SU-DHL-6 (cell line): ENCODE measurements at regions not wholly inside any gene's neighbourhood (a gene's known extent, or its start where the extent isn't known, plus 50 kb on each side); places are given as distances from the start of the nearest gene placed in this dataset.

ENCODE experiments used
- H2AFZ ChIP-seq: fragments of 200-600 bp; sonication (generic); 2 replicates; pipeline ENCODE4 v1.6.1; 2014; ENCODE audit warnings: low read depth, mild to moderate bottlenecking, moderate library complexity, mixed read lengths, antibody characterized with exemption, low read length; ENCODE audit not compliant: severe bottlenecking
- H3F3A ChIP-seq: fragments of 200-600 bp; shearing (Covaris generic); 2 replicates; pipeline ENCODE4 v1.6.0; 2016; ENCODE audit warnings: antibody characterized with exemption, mild to moderate bottlenecking; ENCODE audit not compliant: insufficient read depth
- H3K27ac ChIP-seq: fragments of 200-600 bp; sonication (generic); 2 replicates; pipeline ENCODE4 v1.5.1; 2016; ENCODE audit warnings: low read depth, mild to moderate bottlenecking, low read length, moderate library complexity, mixed read lengths
- H3K27me3 ChIP-seq: fragments of 200-600 bp; sonication (generic), shearing (Covaris generic); 2 replicates; pipeline ENCODE4 v1.6.0; 2014; ENCODE audit warnings: mild to moderate bottlenecking, low read length
- H3K36me3 ChIP-seq: fragments of 200-600 bp; sonication (generic); 2 replicates; pipeline ENCODE4 v1.6.1; 2014; ENCODE audit warnings: mild to moderate bottlenecking, low read length, mixed read lengths
- H3K4me2 ChIP-seq: fragments of 300-600, 200-600 bp; shearing (Covaris generic), sonication (generic); 2 replicates; pipeline ENCODE4 v1.6.0; 2014; ENCODE audit warnings: low read length, low read depth, mild to moderate bottlenecking; ENCODE audit not compliant: poor library complexity, severe bottlenecking
- H3K4me3 ChIP-seq: fragments of 200-600 bp; sonication (generic); 2 replicates; pipeline ENCODE4 v1.5.1; 2014; ENCODE audit warnings: antibody characterized with exemption, low read length, mild to moderate bottlenecking, mixed read lengths; ENCODE audit not compliant: insufficient read depth, poor library complexity, severe bottlenecking
- H3K79me2 ChIP-seq: fragments of 200-600 bp; sonication (generic); 2 replicates; pipeline ENCODE4 v1.6.1; 2014; ENCODE audit warnings: mild to moderate bottlenecking, low read length, moderate library complexity; ENCODE audit not compliant: insufficient read depth
- H3K9ac ChIP-seq: fragments of 200-600 bp; sonication (generic); 2 replicates; pipeline ENCODE4 v1.7.0; 2014; ENCODE audit warnings: mild to moderate bottlenecking, low read length
- H3K9me2 ChIP-seq: fragments of 200-600 bp; sonication (generic); replicated peaks from 2 replicates; pipeline ENCODE4 v1.6.1; 2014; ENCODE audit warnings: low read length; ENCODE audit not compliant: insufficient read depth
- H3K9me3 ChIP-seq: fragments of 200-600 bp; sonication (generic); 2 replicates; pipeline ENCODE4 v1.6.1; 2014; ENCODE audit warnings: low read length, mixed read lengths; ENCODE audit not compliant: insufficient read depth
- H4K20me1 ChIP-seq: fragments of 200-600 bp; sonication (generic); 2 replicates; pipeline ENCODE4 v1.6.1; 2014; ENCODE audit warnings: low read depth, mild to moderate bottlenecking, antibody characterized with exemption, low read length, moderate library complexity, mixed read lengths
- CTCF ChIP-seq: fragments of 200-600 bp; sonication (generic); IDR thresholded peaks from one replicate; pipeline ENCODE4 v1.5.1; 2017; ENCODE audit warnings: antibody characterized with exemption, mild to moderate bottlenecking, low read length, moderate library complexity; ENCODE audit not compliant: insufficient read depth, poor library complexity, severe bottlenecking
- EZH2phosphoT487 ChIP-seq: fragments of 200-600 bp; sonication (generic), shearing (Covaris generic); conservative IDR thresholded peaks from 2 replicates; pipeline ENCODE4 v1.6.1; 2018; ENCODE audit warnings: mild to moderate bottlenecking, antibody characterized with exemption, low read length, moderate library complexity, mixed read lengths

- Histone ChIP-seq H3K4me3 (no peak overlapping the region), H3K9ac (no peak overlapping the region), H3F3A (no peaks in the 10 kb centered on the region)
Measured at GRCh38 chr15:35722501-35722900, 176.5 kb upstream of the DPH6 start.

GRCh38 chr15:35723120-35723847 lies 177.3 kb upstream of the DPH6 start:
- Histone ChIP-seq H3K9me2 (no peaks in the 10 kb centered on the region), H3K27ac (no peak overlapping the region)

More at GRCh38 chr15:35722501-35722900, 176.5 kb upstream of the DPH6 start:
- Histone ChIP-seq H3K4me2 (no peak overlapping the region), H3K79me2 (no peaks in the 10 kb centered on the region), H3K9me2 (no peaks in the 10 kb centered on the region), H3K27me3 (no peaks in the 10 kb centered on the region), H3K36me3 (no peaks in the 10 kb centered on the region), H3K9me3 (no peaks in the 10 kb centered on the region), H3K27ac (no peak overlapping the region), H2AFZ (no peak overlapping the region), H4K20me1 (no peaks in the 10 kb centered on the region)
- no peak for TF ChIP-seq CTCF
- no peak for TF ChIP-seq EZH2phosphoT487

GRCh38 chr15:35723852-35724251 lies 177.9 kb upstream of the DPH6 start:
- H3K4me2 ChIP-seq = no peak overlapping the region
- H3K36me3 ChIP-seq = no peaks in the 10 kb centered on the region
- no peak overlapping the region for H3K27ac ChIP-seq
- TF ChIP-seq EZH2phosphoT487 = no peak
- no peak for TF ChIP-seq CTCF
- H3K4me3 ChIP-seq = no peak overlapping the region
- no peaks in the 10 kb centered on the region for H3K9me3 ChIP-seq
- H2AFZ ChIP-seq = no peak overlapping the region
- no peaks in the 10 kb centered on the region for H3K79me2 ChIP-seq
- H3K27me3 ChIP-seq = no peaks in the 10 kb centered on the region
- no peaks in the 10 kb centered on the region for H3F3A ChIP-seq
- H3K9me2 ChIP-seq = no peaks in the 10 kb centered on the region
- no peaks in the 10 kb centered on the region for H4K20me1 ChIP-seq
- no peak overlapping the region for H3K9ac ChIP-seq

More at GRCh38 chr15:35723120-35723847, 177.3 kb upstream of the DPH6 start:
- no peak overlapping the region for H3K4me3 ChIP-seq
- H4K20me1 ChIP-seq = no peaks in the 10 kb centered on the region
- H3K9ac ChIP-seq = no peak overlapping the region
- H3K79me2 ChIP-seq = no peaks in the 10 kb centered on the region
- no peaks in the 10 kb centered on the region for H3K9me3 ChIP-seq
- H3K36me3 ChIP-seq = no peaks in the 10 kb centered on the region
- no peak overlapping the region for H3K4me2 ChIP-seq
- H3F3A ChIP-seq = no peaks in the 10 kb centered on the region
- H2AFZ ChIP-seq = no peak overlapping the region
- no peaks in the 10 kb centered on the region for H3K27me3 ChIP-seq
- TF ChIP-seq CTCF (no peak), EZH2phosphoT487 (no peak)
